HEK293T (cell line): ENCODE measurements at regions not wholly inside any gene's neighbourhood (a gene's known extent, or its start where the extent isn't known, plus 50 kb on each side); places are given as distances from the start of the nearest gene placed in this dataset.

ENCODE experiments used
- ARNT ChIP-seq: fragments of 450-650 bp; IDR thresholded peaks from 2 replicates; pipeline ENCODE4 v1.6.1; 2017; ENCODE audit warnings: mild to moderate bottlenecking
- ELF4 ChIP-seq: fragments of 450-650 bp; IDR thresholded peaks from 2 replicates; pipeline ENCODE4 v1.6.1; 2017; ENCODE audit warnings: antibody characterized with exemption
- FOXK2 ChIP-seq: fragments of 450-650 bp; IDR thresholded peaks from 2 replicates; pipeline ENCODE4 v1.6.1; 2016; ENCODE audit warnings: mild to moderate bottlenecking
- FOXM1 ChIP-seq: fragments of 450-650 bp; IDR thresholded peaks from 2 replicates; pipeline ENCODE4 v1.6.1; 2017; ENCODE audit warnings: mild to moderate bottlenecking, borderline replicate concordance
- HDGF ChIP-seq: fragments of 450-650 bp; IDR thresholded peaks from 2 replicates; pipeline ENCODE4 v1.6.1; 2017; ENCODE audit warnings: antibody characterized with exemption, borderline replicate concordance
- LEF1 ChIP-seq: fragments of 450-650 bp; IDR thresholded peaks from 2 replicates; pipeline ENCODE4 v1.6.1; 2017; ENCODE audit warnings: mild to moderate bottlenecking, borderline replicate concordance
- NFRKB ChIP-seq: fragments of 450-650 bp; IDR thresholded peaks from 2 replicates; pipeline ENCODE4 v1.6.1; 2016; ENCODE audit warnings: mild to moderate bottlenecking, moderate library complexity
- SP1 ChIP-seq: fragments of 450-650 bp; IDR thresholded peaks from 2 replicates; pipeline ENCODE4 v1.6.1; 2017
- TARDBP ChIP-seq: fragments of 450-650 bp; IDR thresholded peaks from 2 replicates; pipeline ENCODE4 v1.6.1; 2016
- ZNF384 ChIP-seq: fragments of 450-650 bp; IDR thresholded peaks from 2 replicates; pipeline ENCODE4 v1.6.1; 2016
- TF ChIP-seq, protein P1 (sequence below): fragments of 450-650 bp; IDR thresholded peaks from 2 replicates; pipeline ENCODE4 v1.6.1; 2016

DNA sequence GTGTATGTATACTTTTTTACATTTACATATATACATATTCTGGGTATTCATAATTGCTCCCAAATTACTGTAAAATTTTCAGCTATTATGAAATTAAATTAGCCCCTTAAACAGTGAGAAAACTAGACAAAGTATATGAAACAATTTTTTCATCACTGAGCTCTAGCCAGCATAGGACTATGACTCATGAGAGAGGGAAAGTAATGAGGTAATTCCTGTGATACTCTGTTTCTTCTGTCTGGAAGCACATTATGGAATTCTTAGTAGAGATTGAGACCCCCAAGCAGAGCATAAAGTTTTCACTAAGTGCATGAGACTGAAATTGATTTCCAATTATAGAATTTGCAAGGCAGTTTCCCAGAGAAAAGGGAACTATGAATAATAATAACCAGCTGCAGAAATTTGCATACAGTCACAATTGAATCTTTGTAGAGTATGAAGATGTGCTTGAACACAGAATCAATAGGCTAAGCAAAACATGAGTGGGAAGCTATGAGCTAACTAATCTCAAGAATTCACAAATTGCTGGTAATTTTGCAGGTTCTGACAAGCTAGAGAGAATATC is 779.3 kb downstream of the ARAP2 start:
- TF ChIP-seq ELF4, result no peak
- no peak for TF ChIP-seq ARNT
- no peak for TF ChIP-seq FOXM1
- TF ChIP-seq LEF1, result no peak
- no peak for TF ChIP-seq HDGF
- TF ChIP-seq SP1, result no peak
- no peak for TF ChIP-seq NFRKB
- no peak for TF ChIP-seq ZNF384
- TF ChIP-seq FOXK2, result no peak
- TF ChIP-seq TARDBP, result no peak
- TF ChIP-seq, protein P1, sequence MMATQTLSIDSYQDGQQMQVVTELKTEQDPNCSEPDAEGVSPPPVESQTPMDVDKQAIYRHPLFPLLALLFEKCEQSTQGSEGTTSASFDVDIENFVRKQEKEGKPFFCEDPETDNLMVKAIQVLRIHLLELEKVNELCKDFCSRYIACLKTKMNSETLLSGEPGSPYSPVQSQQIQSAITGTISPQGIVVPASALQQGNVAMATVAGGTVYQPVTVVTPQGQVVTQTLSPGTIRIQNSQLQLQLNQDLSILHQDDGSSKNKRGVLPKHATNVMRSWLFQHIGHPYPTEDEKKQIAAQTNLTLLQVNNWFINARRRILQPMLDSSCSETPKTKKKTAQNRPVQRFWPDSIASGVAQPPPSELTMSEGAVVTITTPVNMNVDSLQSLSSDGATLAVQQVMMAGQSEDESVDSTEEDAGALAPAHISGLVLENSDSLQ, result no peak
